ENCODE measurements at regions not wholly inside any gene's neighbourhood (a gene's known extent, or its start where the extent isn't known, plus 50 kb on each side); places are given as distances from the start of the nearest gene placed in this dataset.

DNA sequence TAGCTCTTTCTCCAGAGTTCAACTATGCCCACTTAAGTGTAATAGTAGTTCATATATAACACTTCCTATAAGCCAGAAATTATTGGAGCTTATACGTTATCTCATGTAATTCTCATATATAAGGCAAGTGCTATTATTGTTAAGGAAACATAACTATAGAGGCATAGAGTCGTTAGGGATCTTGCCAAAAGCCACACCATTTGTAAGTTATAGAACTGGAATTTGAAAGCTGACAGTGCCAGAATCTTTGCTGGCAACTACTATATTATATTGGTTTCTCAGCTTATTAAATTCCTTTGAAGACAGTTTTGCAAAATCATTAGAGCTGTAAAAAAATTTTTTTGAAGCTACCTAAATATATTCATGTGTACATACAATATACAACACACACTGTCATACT is 51.0 kb upstream of the MBNL2 start:
- DNase-seq (ENCODE audit: low spot score in 2 of 2): no peak
- TF ChIP-seq POLR2A (IDR thresholded peaks at IDR 0.05) (no peak), CTCF (IDR thresholded peaks at IDR 0.05) (no peak)
- WGBS, 2 donors: 54 to 61% methylated on average over 2 of the region's 2 CpGs
- no peak overlapping the region for H3K4me3 ChIP-seq (ENCODE audit: low read depth, poor library complexity, severe bottlenecking)
- intact Hi-C loops (cut with DNase I; ENCODE audit: low total_unique reads): no loop called here

Data from lower leg skin (tissue), 4 donors.